Uterus (tissue), 3 donors: ENCODE measurements at regions not wholly inside any gene's neighbourhood (a gene's known extent, or its start where the extent isn't known, plus 50 kb on each side); places are given as distances from the start of the nearest gene placed in this dataset.
A peak's percentile ranks its signal among the peaks of the same experiment; 100 is the strongest.

Experiments
- DNase-seq, 2 donors: peaks; one replicate each; pipeline ENCODE4 v3.0.0-alpha.2; 2019 to 2020
- H3K27ac ChIP-seq, 2 donors: fragments of 200-600 bp; sonication (generic); 1 replicate in 1 of 2; 2 replicates in 1 of 2; pipeline ENCODE4 v1.5.1; 2016 to 2018
- H3K27me3 ChIP-seq, 2 donors: fragments of 200-600 bp; sonication (generic); one replicate each; pipeline ENCODE4 v1.5.1; 2018 to 2019; ENCODE audit warnings: control low read depth in 1 of 2
- H3K36me3 ChIP-seq, 2 donors: fragments of 200-600 bp; sonication (generic); one replicate each; pipeline ENCODE4 v1.5.1; 2019; ENCODE audit warnings: control low read depth in 1 of 2
- H3K4me1 ChIP-seq, 2 donors: fragments of 200-600 bp; sonication (generic); one replicate each; pipeline ENCODE4 v1.5.1; 2018 to 2019; ENCODE audit warnings: control low read depth in 1 of 2
- H3K4me3 ChIP-seq, 2 donors: fragments of 200-600 bp; sonication (generic); 1 replicate in 1 of 2; 2 replicates in 1 of 2; pipeline ENCODE4 v1.5.1; 2018 to 2019; ENCODE audit warnings: mild to moderate bottlenecking in 1 of 2
- H3K9me3 ChIP-seq, 2 donors: fragments of 200-600 bp; sonication (generic); one replicate each; pipeline ENCODE4 v1.5.1; 2019; ENCODE audit warnings: control low read depth in 1 of 2
- CTCF ChIP-seq, 4 experiments: fragments of 200-600 bp in 2 of 4; fragments of 450-650 bp in 2 of 4; sonication (generic) in 2 of 4; IDR thresholded peaks; one replicate each; pipeline ENCODE4 v1.5.1; 2016 to 2019; ENCODE audit warnings: antibody characterized with exemption in 4 of 4, mild to moderate bottlenecking in 2 of 4, moderate library complexity in 1 of 4
- POLR2A ChIP-seq, 2 donors: fragments of 450-650 bp; IDR thresholded peaks; one replicate each; pipeline ENCODE4 v1.6.1; 2016; ENCODE audit warnings: antibody characterized with exemption in 2 of 2, mild to moderate bottlenecking in 1 of 2, moderate library complexity in 1 of 2
- intact Hi-C: fragments of 100-400 bp; cut with DNase I; formaldehyde crosslinking; loops from one replicate; pipeline ENCODE4 v1.15.1; 2023; ENCODE audit warnings: low total_unique reads
- donor health status: DM: yes; HTN: yes; CAD: no.

DNA sequence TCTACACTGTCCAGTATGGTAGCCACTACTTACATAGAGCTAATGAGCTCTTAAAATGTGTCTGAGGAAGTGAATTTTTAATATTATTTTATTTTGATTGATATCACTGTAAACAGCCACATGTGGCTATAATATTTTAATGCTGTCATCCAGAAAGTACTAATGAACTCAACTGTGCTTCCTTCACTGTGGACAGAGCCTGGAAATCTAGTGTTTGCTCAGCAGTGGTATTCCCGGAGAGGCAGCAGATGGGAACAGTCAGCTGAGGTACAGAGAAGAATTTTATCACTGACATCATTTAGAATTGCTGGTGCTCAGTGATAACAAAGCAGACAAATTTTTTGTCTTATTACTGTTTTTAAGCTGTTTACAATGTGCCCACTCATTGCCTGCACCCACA lies 68.7 kb upstream of the ACP3 start:
- no peaks in the 10 kb centered on the region for H3K4me1 ChIP-seq
- no peaks in the 10 kb centered on the region for H3K36me3 ChIP-seq
- no peaks in the 10 kb centered on the region for H3K9me3 ChIP-seq
- intact Hi-C loops: no loop called here
- H3K27ac ChIP-seq: no peak overlapping the region
- no peak overlapping the region for H3K4me3 ChIP-seq
- H3K27me3 ChIP-seq: no peaks in the 10 kb centered on the region
- DNase-seq: no peak
- TF ChIP-seq CTCF (IDR thresholded peaks at IDR 0.05) (no peak), POLR2A (IDR thresholded peaks at IDR 0.05) (no peak)

DNA sequence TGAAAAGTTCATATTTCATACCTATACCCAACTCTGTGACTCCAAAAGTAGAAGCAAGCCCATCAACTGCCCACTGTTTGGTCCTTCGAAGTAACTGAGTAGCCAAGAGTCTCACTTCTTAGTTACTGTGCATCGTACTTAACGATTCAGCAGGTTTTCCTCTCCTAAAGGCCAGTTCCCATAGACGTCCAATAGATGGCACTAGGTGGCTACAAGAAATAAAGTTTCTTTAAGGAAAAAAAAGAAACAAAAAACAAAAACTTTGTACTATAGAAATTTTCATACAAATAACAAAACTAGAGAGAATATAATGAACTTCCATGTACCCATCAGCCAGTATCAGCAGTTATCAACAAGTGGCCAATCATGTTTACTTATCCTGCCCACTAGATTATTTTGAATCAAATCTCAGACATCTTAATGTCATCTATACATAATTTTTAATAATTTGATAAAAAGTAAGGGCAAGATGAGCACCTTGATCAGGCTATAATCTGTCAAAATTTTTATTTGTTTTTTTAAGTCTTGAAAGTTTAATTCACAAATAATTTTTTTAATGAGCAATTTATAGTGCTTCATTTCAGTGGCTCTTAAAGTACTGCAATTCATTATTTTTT lies 63.8 kb upstream of the ACP3 start:
- no peaks in the 10 kb centered on the region for H3K4me1 ChIP-seq
- TF ChIP-seq CTCF (IDR thresholded peaks at IDR 0.05) (peak; percentile 44 to 66 (median 53)), POLR2A (IDR thresholded peaks at IDR 0.05) (no peak)
- H3K4me3 ChIP-seq: no peak overlapping the region
- H3K27ac ChIP-seq: no peak overlapping the region
- no peaks in the 10 kb centered on the region for H3K9me3 ChIP-seq
- DNase-seq: peak in 1 of 2 donors; percentile 17
- no peaks in the 10 kb centered on the region for H3K27me3 ChIP-seq
- no peaks in the 10 kb centered on the region for H3K36me3 ChIP-seq
- intact Hi-C loops: loop anchor here (10.0 kb wide), 1 partner anchor 91 kb away; no protein-coding TSS in a partner anchor

GRCh38 chr3:132254076-132254755 lies 63.0 kb upstream of the ACP3 start:
- intact Hi-C loops: loop anchor here (10.0 kb wide), 1 partner anchor 91 kb away; no protein-coding TSS in a partner anchor
- no peaks in the 10 kb centered on the region for H3K27me3 ChIP-seq
- no peaks in the 10 kb centered on the region for H3K9me3 ChIP-seq
- H3K4me3 ChIP-seq: no peak overlapping the region
- H3K36me3 ChIP-seq: no peaks in the 10 kb centered on the region
- no peak for DNase-seq
- TF ChIP-seq CTCF (IDR thresholded peaks at IDR 0.05) (no peak), POLR2A (IDR thresholded peaks at IDR 0.05) (no peak)
- no peak overlapping the region for H3K27ac ChIP-seq
- no peaks in the 10 kb centered on the region for H3K4me1 ChIP-seq

DNA sequence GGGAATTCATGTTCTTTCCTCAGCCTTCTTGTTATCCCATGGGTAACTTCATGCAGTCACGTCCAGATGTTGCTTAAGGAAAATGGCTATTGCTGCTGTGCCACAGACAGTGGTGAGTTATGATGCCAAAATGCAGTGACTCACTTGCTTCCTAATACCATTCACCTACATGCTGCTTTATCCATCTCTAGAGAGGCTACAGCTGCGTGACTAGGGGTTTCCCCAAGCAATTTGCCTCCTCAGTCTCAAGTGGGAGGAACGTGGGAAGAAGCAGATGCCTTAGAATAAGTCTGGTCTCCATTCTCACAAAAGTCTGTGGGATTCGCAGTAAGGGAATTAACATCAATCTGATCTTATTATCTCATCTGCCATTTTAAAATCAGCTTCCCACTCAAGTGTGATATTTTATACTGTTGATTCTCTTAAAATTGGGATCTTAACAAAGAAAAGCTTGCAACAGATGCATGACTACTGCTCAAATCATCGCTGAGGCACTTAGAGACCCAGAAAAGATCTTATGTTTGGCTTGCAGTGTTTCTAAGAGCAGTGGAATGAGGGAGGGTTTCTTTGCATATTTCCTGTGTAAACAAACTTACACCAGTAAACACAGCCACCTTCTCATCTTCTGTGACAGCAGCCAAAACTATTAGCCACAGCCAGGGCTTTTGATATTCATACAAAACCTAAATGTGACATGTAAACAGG lies 62.0 kb upstream of the ACP3 start:
- H3K27ac ChIP-seq: no peak overlapping the region
- no peaks in the 10 kb centered on the region for H3K36me3 ChIP-seq
- DNase-seq: no peak
- H3K4me1 ChIP-seq: no peaks in the 10 kb centered on the region
- H3K4me3 ChIP-seq: no peak overlapping the region
- no peaks in the 10 kb centered on the region for H3K27me3 ChIP-seq
- intact Hi-C loops: loop anchor here (10.0 kb wide), 1 partner anchor 90 kb away; no protein-coding TSS in a partner anchor
- H3K9me3 ChIP-seq: no peaks in the 10 kb centered on the region
- TF ChIP-seq CTCF (IDR thresholded peaks at IDR 0.05) (no peak), POLR2A (IDR thresholded peaks at IDR 0.05) (no peak)

- Histone ChIP-seq H3K9me3 (no peaks in the 10 kb centered on the region), H3K27ac (no peak overlapping the region), H3K4me1 (no peaks in the 10 kb centered on the region), H3K27me3 (no peaks in the 10 kb centered on the region), H3K4me3 (no peak overlapping the region), H3K36me3 (no peaks in the 10 kb centered on the region)
- DNase-seq: no peak
- intact Hi-C loops: loop anchor here (10.0 kb wide), 1 partner anchor 88 kb away; no protein-coding TSS in a partner anchor
- TF ChIP-seq POLR2A (IDR thresholded peaks at IDR 0.05) (no peak), CTCF (IDR thresholded peaks at IDR 0.05) (peak in 2 of 4 experiments; percentile 14 to 20)
Observed at GRCh38 chr3:132256989-132257388, 60.2 kb upstream of the ACP3 start.
